Ishikawa (cell line): ENCODE measurements at regions not wholly inside any gene's neighbourhood (a gene's known extent, or its start where the extent isn't known, plus 50 kb on each side); places are given as distances from the start of the nearest gene placed in this dataset.

Experiments used
- CEBPB ChIP-seq: IDR thresholded peaks from 2 replicates; pipeline ENCODE4 v1.6.1; 2012
- CREB1 ChIP-seq: IDR thresholded peaks from 2 replicates; pipeline ENCODE4 v1.6.1; 2012; ENCODE audit warnings: low read depth
- EGR1 ChIP-seq: IDR thresholded peaks from 2 replicates; pipeline ENCODE4 v1.6.1; 2012
- EP300 ChIP-seq: IDR thresholded peaks from 2 replicates; pipeline ENCODE4 v1.6.1; 2012; ENCODE audit warnings: borderline replicate concordance
- FOXM1 ChIP-seq: IDR thresholded peaks from 2 replicates; pipeline ENCODE4 v1.6.1; 2012; ENCODE audit warnings: low read depth, borderline replicate concordance
- MAX ChIP-seq: IDR thresholded peaks from 2 replicates; pipeline ENCODE4 v1.6.1; 2012
- NFIC ChIP-seq: IDR thresholded peaks from 2 replicates; pipeline ENCODE4 v1.6.1; 2012
- RAD21 ChIP-seq: IDR thresholded peaks from 2 replicates; pipeline ENCODE4 v1.6.1; 2012; ENCODE audit warnings: low read depth
- REST ChIP-seq: IDR thresholded peaks from 2 replicates; pipeline ENCODE4 v1.6.1; 2012; ENCODE audit warnings: low read depth, mild to moderate bottlenecking
- TAF1 ChIP-seq: IDR thresholded peaks from 2 replicates; pipeline ENCODE4 v1.6.1; 2012; ENCODE audit warnings: low read depth, mild to moderate bottlenecking
- TCF12 ChIP-seq: IDR thresholded peaks from 2 replicates; pipeline ENCODE4 v1.6.1; 2012; ENCODE audit warnings: low read depth
- TEAD4 ChIP-seq: IDR thresholded peaks from 2 replicates; pipeline ENCODE4 v1.6.1; 2012
- YY1 ChIP-seq: IDR thresholded peaks from 2 replicates; pipeline ENCODE4 v1.6.1; 2012; ENCODE audit warnings: low read depth
- ZBTB7A ChIP-seq: IDR thresholded peaks from 2 replicates; pipeline ENCODE4 v1.6.1; 2012; ENCODE audit warnings: low read depth
- TF ChIP-seq, protein P1 (sequence below): IDR thresholded peaks from 2 replicates; pipeline ENCODE4 v1.6.1; 2012

- no peak for TF ChIP-seq TCF12
- TF ChIP-seq ZBTB7A = no peak
- no peak for TF ChIP-seq YY1
- TF ChIP-seq NFIC = no peak
- no peak for TF ChIP-seq TAF1
- no peak for TF ChIP-seq MAX
- TF ChIP-seq EP300 = no peak
- no peak for TF ChIP-seq CEBPB
- TF ChIP-seq, protein P1, sequence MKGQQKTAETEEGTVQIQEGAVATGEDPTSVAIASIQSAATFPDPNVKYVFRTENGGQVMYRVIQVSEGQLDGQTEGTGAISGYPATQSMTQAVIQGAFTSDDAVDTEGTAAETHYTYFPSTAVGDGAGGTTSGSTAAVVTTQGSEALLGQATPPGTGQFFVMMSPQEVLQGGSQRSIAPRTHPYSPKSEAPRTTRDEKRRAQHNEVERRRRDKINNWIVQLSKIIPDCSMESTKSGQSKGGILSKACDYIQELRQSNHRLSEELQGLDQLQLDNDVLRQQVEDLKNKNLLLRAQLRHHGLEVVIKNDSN = no peak
- no peak for TF ChIP-seq REST
- TF ChIP-seq RAD21 = no peak
- no peak for TF ChIP-seq TEAD4
- TF ChIP-seq FOXM1 = no peak
- no peak for TF ChIP-seq CREB1
- no peak for TF ChIP-seq EGR1
These were observed 569.8 kb upstream of the B3GAT1 start for GRCh38 chr11:134981835-134982234.

DNA sequence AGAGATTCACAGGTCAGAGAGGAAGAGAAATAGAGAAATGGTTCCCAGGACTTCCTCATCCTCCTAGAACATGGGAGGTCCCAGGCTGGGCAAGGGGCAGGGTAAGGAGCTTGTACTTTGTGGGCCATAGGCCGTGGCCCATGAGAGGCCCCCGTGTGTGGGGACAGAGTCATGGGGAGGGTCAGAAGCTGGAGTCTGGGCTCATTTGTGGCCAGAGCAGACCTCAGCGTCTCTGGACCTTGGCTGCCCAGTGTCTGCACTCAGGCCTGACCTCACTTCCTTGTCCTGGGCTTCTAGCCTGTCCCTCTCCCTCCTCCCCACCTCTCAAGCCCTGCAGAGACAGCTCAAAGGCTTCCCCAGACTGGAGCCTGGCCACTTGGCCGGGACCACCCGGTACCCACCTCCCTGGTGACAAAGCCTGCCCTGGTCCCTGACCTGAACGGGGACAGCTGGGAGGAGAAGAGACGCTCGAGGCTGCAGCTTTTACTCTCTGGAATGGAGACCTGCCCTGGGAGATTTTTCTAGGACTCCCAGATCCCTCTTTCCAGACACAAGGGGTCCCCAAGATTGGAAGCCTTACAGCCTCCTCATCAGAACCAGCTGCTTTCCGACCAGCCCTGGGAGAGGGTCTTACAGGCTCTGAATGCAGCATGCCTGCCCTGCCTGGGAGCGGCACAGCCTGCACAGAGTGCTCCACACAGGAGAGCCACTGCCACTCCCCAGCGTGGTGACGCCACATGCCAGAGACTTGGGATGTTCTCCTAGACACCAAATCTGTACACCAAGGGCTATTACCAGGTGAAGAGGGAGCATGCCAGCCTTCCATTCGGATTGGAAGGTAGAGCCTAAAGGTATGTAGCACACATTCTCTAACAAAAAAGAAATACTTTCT is 569.0 kb upstream of the B3GAT1 start:
- TF ChIP-seq NFIC (no peak), TAF1 (no peak), TCF12 (no peak), EP300 (no peak), CREB1 (no peak), MAX (no peak), FOXM1 (no peak), TEAD4 (no peak), REST (no peak), EGR1 (no peak), YY1 (no peak), RAD21 (no peak), ZBTB7A (no peak), CEBPB (no peak)
- TF ChIP-seq, protein P1 = no peak

DNA sequence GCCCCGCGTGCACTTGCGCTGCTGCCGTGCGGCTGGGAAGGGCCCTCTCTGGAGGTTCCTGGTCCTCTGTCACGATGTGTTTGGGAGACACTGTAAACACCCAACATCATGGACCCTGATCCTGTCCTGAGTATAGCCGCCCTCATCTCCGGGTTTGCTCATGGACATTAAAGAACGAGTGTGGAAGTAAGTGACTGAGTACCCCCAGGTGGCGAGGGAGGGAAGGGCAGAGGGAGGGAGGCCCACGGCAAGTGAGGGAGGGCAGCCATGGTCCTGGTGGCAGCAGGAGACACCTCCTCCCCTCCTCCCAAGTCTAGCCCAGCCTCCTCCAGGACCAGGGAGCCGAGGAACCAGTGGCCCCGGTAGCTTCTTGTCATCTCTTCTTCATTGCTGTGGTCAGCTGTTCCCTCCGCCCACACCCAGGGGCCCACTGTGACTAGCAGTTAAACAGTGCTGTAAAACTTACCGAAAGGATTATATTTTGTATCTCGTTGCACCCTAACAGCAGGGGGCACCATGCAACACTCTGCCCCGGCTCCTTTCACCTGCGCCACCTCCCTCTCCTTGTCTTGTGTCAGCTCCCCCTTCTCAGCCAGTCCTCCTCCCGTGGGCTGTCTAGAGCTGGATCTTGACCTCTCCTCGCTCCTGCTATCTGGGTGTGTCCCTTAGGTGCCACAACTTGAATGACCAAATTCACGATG is 566.5 kb upstream of the B3GAT1 start:
- TF ChIP-seq, protein P1 = no peak
- TF ChIP-seq TEAD4 (no peak), RAD21 (no peak)

DNA sequence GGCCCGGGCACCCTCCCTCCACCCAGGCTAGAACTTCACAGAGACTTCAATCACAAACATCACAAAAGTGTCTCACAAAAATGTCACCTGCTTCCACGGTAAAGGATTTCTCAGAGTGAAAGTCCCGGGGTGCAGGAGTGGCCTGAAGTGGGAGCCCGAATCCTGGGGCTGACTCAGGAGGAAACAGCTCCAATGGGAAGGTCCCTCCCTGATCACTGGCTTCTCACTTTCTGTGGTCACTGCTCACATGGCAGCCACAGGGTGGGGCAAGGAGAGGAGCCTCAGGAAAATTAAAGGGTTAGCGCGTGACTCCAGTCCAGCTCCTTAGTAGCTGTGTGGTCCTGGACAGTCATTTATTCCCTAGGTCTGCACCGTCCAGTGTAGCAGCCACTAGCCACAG is 564.5 kb upstream of the B3GAT1 start:
- TF ChIP-seq YY1 (no peak), TCF12 (no peak), EP300 (no peak), TAF1 (no peak), ZBTB7A (no peak), MAX (no peak), FOXM1 (no peak), EGR1 (no peak), REST (no peak)
- TF ChIP-seq, protein P1 = no peak
